GM12878 (cell line): ENCODE measurements at regions not wholly inside any gene's neighbourhood (a gene's known extent, or its start where the extent isn't known, plus 50 kb on each side); places are given as distances from the start of the nearest gene placed in this dataset.

Source experiments
- ATAC-seq: fragments of 200-7000 bp; cut with Tn5 transposase; 3 replicates; pipeline ENCODE4 v1.9.1; 2020; ENCODE audit warnings: mild to moderate bottlenecking, moderate library complexity
- BruUV-seq: library from RNA; stranded (reverse); fragments of 400-500 nt; replicated peaks from 2 replicates; lab custom pipeline; 2021; lab: Mats Ljungman, UMichigan
- CTCF ChIA-PET: fragments of 300-600 bp; sonication (Branson Sonifier 250); formaldehyde crosslinking; extraction: SDS; loops from one replicate; lab custom pipeline; 2021; ENCODE audit warnings: inconsistent platforms; lab: Yijun Ruan, JAX
- POLR2A ChIA-PET: fragments of 350-600 bp; formaldehyde crosslinking; extraction: SDS; loops from one replicate; lab custom pipeline; 2021; ENCODE audit warnings: inconsistent platforms; lab: Charles Lee
- RAD21 ChIA-PET: fragments of 300-600 bp; sonication (Branson Sonifier 250); formaldehyde crosslinking; loops from one replicate; lab custom pipeline; 2023; ENCODE audit warnings: antibody characterized with exemption; ENCODE audit not compliant: unreplicated experiment; lab: Charles Lee
- SMC1A ChIA-PET: fragments of 300-600 bp; sonication (Branson Sonifier 250); formaldehyde crosslinking; loops from one replicate; lab custom pipeline; 2023; ENCODE audit not compliant: unreplicated experiment, uncharacterized antibody; lab: Charles Lee
- DNase-seq: peaks from one replicate; pipeline ENCODE4 v3.0.0-alpha.2; 2011; ENCODE audit warnings: low read depth, low spot score
- FAIRE-seq: peaks from 3 replicates; lab custom pipeline; 2011; peaks lifted over from hg19 to GRCh38; lab: Jason Lieb, UNC
- H2AFZ ChIP-seq: 2 replicates; pipeline ENCODE4 v1.6.0; 2011; ENCODE audit warnings: low read depth, low read length, control low read depth; ENCODE audit not compliant: control insufficient read depth
- H3K27ac ChIP-seq: 2 replicates; pipeline ENCODE4 v1.5.1; 2011; ENCODE audit warnings: control low read depth; ENCODE audit not compliant: control insufficient read depth, insufficient read depth
- H3K27me3 ChIP-seq, 2 experiments: replicated peaks in 1 of 2; 2 replicates each; pipeline versions ENCODE4 v1.6.0 to v1.6.1; 2011; ENCODE audit warnings: low read length in 1 of 2; ENCODE audit not compliant: control insufficient read depth in 2 of 2, insufficient read depth in 2 of 2
- H3K36me3 ChIP-seq, 2 experiments: 2 replicates each; pipeline ENCODE4 v1.5.1; 2011; ENCODE audit warnings: low read length in 1 of 2; ENCODE audit not compliant: control insufficient read depth in 2 of 2, insufficient read depth in 2 of 2
- H3K4me1 ChIP-seq: 2 replicates; pipeline ENCODE4 v1.6.1; 2011; ENCODE audit warnings: mild to moderate bottlenecking, low read length, moderate library complexity, mixed read lengths; ENCODE audit not compliant: control insufficient read depth, insufficient read depth
- H3K4me2 ChIP-seq: 2 replicates; pipeline ENCODE4 v1.6.0; 2011; ENCODE audit warnings: control low read depth; ENCODE audit not compliant: control insufficient read depth, insufficient read depth
- H3K4me3 ChIP-seq: fragments of 200-600 bp; sonication (generic); 2 replicates; pipeline ENCODE4 v1.5.1; 2016
- H3K79me2 ChIP-seq: 2 replicates; pipeline ENCODE4 v1.6.0; 2011; ENCODE audit warnings: low read length; ENCODE audit not compliant: control insufficient read depth, insufficient read depth
- H3K9ac ChIP-seq: 2 replicates; pipeline ENCODE4 v1.8.0; 2011; ENCODE audit warnings: low read length, control low read depth, mixed read lengths; ENCODE audit not compliant: control insufficient read depth, insufficient read depth
- H3K9me3 ChIP-seq: replicated peaks from 3 replicates; pipeline ENCODE4 v1.5.1; 2011; ENCODE audit warnings: mild to moderate bottlenecking, low read length; ENCODE audit not compliant: control insufficient read depth, insufficient read depth
- H4K20me1 ChIP-seq: 2 replicates; pipeline ENCODE4 v1.6.0; 2011; ENCODE audit not compliant: control insufficient read depth, insufficient read depth
- ATF7 ChIP-seq: fragments of 450-650 bp; IDR thresholded peaks from 2 replicates; pipeline ENCODE4 v1.6.1; 2016; ENCODE audit warnings: low read depth, mild to moderate bottlenecking
- CBX5 ChIP-seq: sonication (generic); IDR thresholded peaks from 2 replicates; pipeline ENCODE4 v1.6.1; 2016; ENCODE audit warnings: low read depth, moderate library complexity, mild to moderate bottlenecking, inconsistent platforms
- DPF2 ChIP-seq: fragments of 450-650 bp; IDR thresholded peaks from 2 replicates; pipeline ENCODE4 v1.6.1; 2017; ENCODE audit warnings: mild to moderate bottlenecking
- FOS ChIP-seq: IDR thresholded peaks from 3 replicates; pipeline ENCODE4 v1.6.1; 2011; ENCODE audit warnings: borderline replicate concordance; ENCODE audit not compliant: insufficient read length; ENCODE audit errors: extremely low read depth
- FOXK2 ChIP-seq: fragments of 450-650 bp; IDR thresholded peaks from 2 replicates; pipeline ENCODE4 v1.6.1; 2017; ENCODE audit warnings: mild to moderate bottlenecking, moderate library complexity
- IKZF1 ChIP-seq: fragments of 450-650 bp; conservative IDR thresholded peaks from 2 replicates; pipeline ENCODE4 v1.6.1; 2017; ENCODE audit warnings: antibody characterized with exemption, mild to moderate bottlenecking
- IRF5 ChIP-seq: fragments of 450-650 bp; IDR thresholded peaks from 2 replicates; pipeline ENCODE4 v1.6.1; 2017; ENCODE audit warnings: borderline replicate concordance
- MEF2A ChIP-seq: IDR thresholded peaks from 2 replicates; pipeline ENCODE4 v1.6.1; 2011; ENCODE audit warnings: low read depth, mild to moderate bottlenecking, low read length, moderate library complexity; ENCODE audit not compliant: insufficient read depth
- MYC ChIP-seq: IDR thresholded peaks from 2 replicates; pipeline ENCODE4 v1.6.1; 2011; ENCODE audit warnings: mild to moderate bottlenecking, low read length, moderate library complexity, inconsistent platforms; ENCODE audit not compliant: insufficient read depth, insufficient replicate concordance, insufficient read length, severe bottlenecking
- PAX5 ChIP-seq: IDR thresholded peaks from 2 replicates; pipeline ENCODE4 v1.6.1; 2011; ENCODE audit warnings: low read depth, low read length, borderline replicate concordance
- RCOR1 ChIP-seq: conservative IDR thresholded peaks from 2 replicates; pipeline ENCODE4 v1.6.1; 2012; ENCODE audit warnings: low read depth, low read length, improper control_type of control experiment
- SUZ12 ChIP-seq: fragments of 200-600 bp; sonication (generic); IDR thresholded peaks from one replicate; pipeline ENCODE4 v1.6.1; 2018; ENCODE audit warnings: antibody characterized with exemption, mild to moderate bottlenecking; ENCODE audit not compliant: unreplicated experiment
- TBL1XR1 ChIP-seq: IDR thresholded peaks from 2 replicates; pipeline ENCODE4 v1.6.1; 2012; ENCODE audit warnings: low read depth, low read length, improper control_type of control experiment
- YBX1 ChIP-seq: fragments of 450-650 bp; IDR thresholded peaks from 2 replicates; pipeline ENCODE4 v1.6.1; 2016; ENCODE audit warnings: antibody characterized with exemption
- ZNF24 ChIP-seq: fragments of 450-650 bp; IDR thresholded peaks from 2 replicates; pipeline ENCODE4 v1.6.1; 2017; ENCODE audit warnings: antibody characterized with exemption, mild to moderate bottlenecking
- WGBS: methylation state at CpG from one replicate; pipeline ENCODE4 v1.1.6; 2016; ENCODE audit warnings: low lambda C conversion rate; ENCODE audit not compliant: insufficient replicate concordance, insufficient coverage; ENCODE audit errors: missing lambda C conversion rate; 5-methylcytosine and 5-hydroxymethylcytosine counted together
- in situ Hi-C: fragments of 300-500 bp; cut with MboI; formaldehyde crosslinking; loops from 9 replicates; pipeline ENCODE4 v1.14.3; 2018; ENCODE audit warnings: mixed read lengths
- intact Hi-C: fragments of 100-400 bp; cut with micrococcal nuclease; formaldehyde crosslinking; loops from one replicate; pipeline ENCODE4 v1.14.2; 2022; ENCODE audit not compliant: unreplicated experiment
- TF ChIP-seq, protein P1 (sequence below): fragments of 450-650 bp; IDR thresholded peaks from 2 replicates; pipeline ENCODE4 v1.6.1; 2016; ENCODE audit warnings: mild to moderate bottlenecking

DNA sequence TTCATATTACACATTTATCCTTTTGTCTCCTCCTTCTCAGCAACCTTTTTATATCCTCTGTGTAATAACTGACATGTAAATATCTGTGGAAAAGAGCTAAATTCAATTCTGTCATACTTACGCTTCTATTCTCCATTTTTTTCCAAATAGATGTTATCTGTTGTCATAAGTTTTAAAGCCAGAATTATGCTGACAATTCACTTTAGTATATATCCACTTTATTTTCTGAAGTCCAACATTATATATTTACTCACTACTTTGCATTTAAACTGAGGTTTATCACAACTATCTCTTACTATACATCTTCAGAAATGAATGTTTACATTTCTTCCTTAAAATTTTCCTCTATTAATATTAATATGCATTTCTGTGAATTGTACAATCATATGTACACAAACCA, 247.9 kb upstream of the PCDH10 start:
- Histone ChIP-seq H3K4me3 (no peak overlapping the region), H3K36me3 (no peaks in the 10 kb centered on the region), H3K27me3 (no peaks in the 10 kb centered on the region), H3K27ac (no peak overlapping the region), H3K9ac (no peak overlapping the region), H2AFZ (no peak overlapping the region), H3K79me2 (no peaks in the 10 kb centered on the region), H3K4me1 (no peaks in the 10 kb centered on the region), H3K4me2 (no peak overlapping the region), H3K9me3 (no peaks in the 10 kb centered on the region), H4K20me1 (no peaks in the 10 kb centered on the region)
- FAIRE-seq (no peak), DNase-seq (no peak), ATAC-seq (no peak)
- POLR2A ChIA-PET: no interaction called here
- RAD21 ChIA-PET: no interaction called here
- in situ Hi-C loops: no loop called here
- CTCF ChIA-PET: no interaction called here
- 0% methylated on average over 1 of the region's 1 CpG for WGBS
- TF ChIP-seq ATF7: no peak
- no peak for TF ChIP-seq ZNF24
- TF ChIP-seq IKZF1: no peak
- TF ChIP-seq PAX5: no peak
- no peak for TF ChIP-seq MYC
- TF ChIP-seq FOS: no peak
- no peak for TF ChIP-seq YBX1
- no peak for TF ChIP-seq FOXK2
- no peak for TF ChIP-seq SUZ12
- SMC1A ChIA-PET: no interaction called here
- intact Hi-C loops: no loop called here
- no TSS peak for BruUV-seq

DNA sequence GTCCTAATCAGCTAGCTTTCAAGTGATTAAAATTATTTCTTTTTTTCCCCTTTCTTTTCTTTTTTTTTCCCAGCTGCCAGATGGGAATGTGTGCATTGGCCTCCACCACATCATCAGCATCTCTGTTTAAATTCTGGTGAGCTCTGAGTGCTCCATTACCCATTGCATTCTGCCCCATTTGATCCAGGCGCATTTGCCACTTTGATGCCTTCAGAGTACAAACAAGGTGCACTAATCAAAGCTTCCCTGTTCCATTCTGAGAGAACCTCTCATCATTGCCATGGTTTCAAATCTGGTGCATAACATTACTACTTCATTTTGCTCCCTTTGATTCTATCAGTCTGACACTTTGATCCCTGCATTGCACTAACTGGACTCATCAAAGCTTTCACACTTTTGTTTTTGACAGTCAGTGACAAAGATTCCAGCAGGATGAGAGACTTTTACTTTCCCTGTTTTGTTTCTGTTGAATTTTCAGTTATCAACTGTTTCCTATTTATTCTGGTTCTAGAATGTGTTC, 238.8 kb upstream of the PCDH10 start:
- H2AFZ ChIP-seq: no peak overlapping the region
- no peaks in the 10 kb centered on the region for H3K9me3 ChIP-seq
- intact Hi-C loops: no loop called here
- SMC1A ChIA-PET: no interaction called here
- DNase-seq (no peak), ATAC-seq (no peak)
- H3K36me3 ChIP-seq: no peaks in the 10 kb centered on the region
- RAD21 ChIA-PET: no interaction called here
- BruUV-seq: no TSS peak
- H3K27ac ChIP-seq: no peak overlapping the region
- H3K9ac ChIP-seq: no peak overlapping the region
- H3K4me1 ChIP-seq: no peaks in the 10 kb centered on the region
- CTCF ChIA-PET: no interaction called here
- WGBS: 24% methylated on average over 1 of the region's 1 CpG
- no peak overlapping the region for H3K4me3 ChIP-seq
- H3K27me3 ChIP-seq: no peaks in the 10 kb centered on the region
- in situ Hi-C loops: no loop called here
- TF ChIP-seq MEF2A (no peak), TBL1XR1 (no peak), ZNF24 (no peak), RCOR1 (no peak), CBX5 (no peak), FOS (no peak), IRF5 (no peak), DPF2 (no peak)
- TF ChIP-seq, protein P1, sequence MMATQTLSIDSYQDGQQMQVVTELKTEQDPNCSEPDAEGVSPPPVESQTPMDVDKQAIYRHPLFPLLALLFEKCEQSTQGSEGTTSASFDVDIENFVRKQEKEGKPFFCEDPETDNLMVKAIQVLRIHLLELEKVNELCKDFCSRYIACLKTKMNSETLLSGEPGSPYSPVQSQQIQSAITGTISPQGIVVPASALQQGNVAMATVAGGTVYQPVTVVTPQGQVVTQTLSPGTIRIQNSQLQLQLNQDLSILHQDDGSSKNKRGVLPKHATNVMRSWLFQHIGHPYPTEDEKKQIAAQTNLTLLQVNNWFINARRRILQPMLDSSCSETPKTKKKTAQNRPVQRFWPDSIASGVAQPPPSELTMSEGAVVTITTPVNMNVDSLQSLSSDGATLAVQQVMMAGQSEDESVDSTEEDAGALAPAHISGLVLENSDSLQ: no peak
- TF ChIP-seq, all 136 proteins: peak for 0
- no peaks in the 10 kb centered on the region for H4K20me1 ChIP-seq
- H3K4me2 ChIP-seq: no peak overlapping the region
- H3K79me2 ChIP-seq: no peaks in the 10 kb centered on the region
- POLR2A ChIA-PET: no interaction called here
- no peak for FAIRE-seq
